Activated CD8-positive, alpha-beta memory T cell treated with anti-CD3 and anti-CD28 coated beads for 48 hours (primary cell): ENCODE measurements at regions not wholly inside any gene's neighbourhood (a gene's known extent, or its start where the extent isn't known, plus 50 kb on each side); places are given as distances from the start of the nearest gene placed in this dataset.

Experiments
- DNase-seq, 3 experiments: peaks; one replicate each; pipeline ENCODE4 v3.0.0-alpha.2; 2020; ENCODE audit warnings: low read depth in 2 of 3, low spot score in 2 of 3

DNA sequence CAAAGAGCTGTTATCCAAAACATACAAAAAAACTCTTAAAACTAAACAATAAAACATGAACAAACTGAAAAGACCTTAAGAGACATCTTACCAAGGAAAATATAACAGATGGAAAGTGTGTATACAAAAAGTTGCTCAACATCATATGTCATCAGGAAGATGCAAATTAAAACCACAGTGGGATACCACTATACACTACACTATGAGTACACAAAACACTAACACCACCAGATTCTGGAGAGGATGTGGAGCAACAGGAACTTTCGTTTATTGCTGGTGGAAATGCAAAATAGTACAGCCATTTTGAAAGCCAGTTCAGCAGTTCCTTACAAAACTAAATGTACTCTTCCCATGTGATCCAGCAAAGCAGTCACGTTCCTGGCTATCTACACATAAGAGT is 221.4 kb downstream of the CMPK2 start:
- no peak for DNase-seq

DNA sequence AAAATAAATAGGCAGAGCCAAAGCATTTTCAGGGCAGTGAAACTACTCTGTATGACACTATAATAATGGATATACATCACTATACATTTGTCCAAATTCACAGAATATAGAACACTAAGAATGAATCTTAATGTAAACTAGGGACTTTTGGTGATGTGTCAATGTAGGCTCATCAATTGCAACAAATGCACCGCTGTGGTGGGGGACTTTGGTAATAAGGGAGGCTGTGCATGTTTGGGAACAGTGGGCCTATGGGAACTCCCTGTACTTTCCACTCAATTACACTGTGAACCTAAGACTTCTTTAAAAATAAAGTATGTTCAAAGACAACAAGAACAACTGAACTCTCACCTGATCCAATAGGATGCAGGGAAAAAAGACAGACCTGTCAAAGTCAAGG is 220.7 kb downstream of the CMPK2 start:
- DNase-seq = no peak

DNA sequence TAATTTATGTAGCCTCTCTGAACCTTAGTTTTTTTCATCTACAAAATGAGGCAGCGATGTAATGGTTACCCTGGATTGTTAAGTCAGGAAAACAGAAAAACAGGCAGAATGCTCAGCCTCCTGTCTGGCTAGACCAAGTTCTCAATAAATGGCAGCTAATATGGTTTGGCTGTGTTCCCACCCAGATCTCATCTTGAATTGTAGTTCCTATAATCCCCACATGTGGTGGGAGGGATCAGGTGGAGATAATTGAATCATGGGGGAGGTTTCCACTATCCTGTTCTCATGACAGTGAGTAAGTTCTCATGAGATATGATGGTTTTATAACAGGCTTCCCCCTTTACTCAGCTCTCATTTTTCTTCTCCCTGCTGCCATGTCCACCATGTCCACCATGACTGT is 220.0 kb downstream of the CMPK2 start:
- DNase-seq = no peak

GRCh38 chr2:6647046-6647445 is 218.7 kb downstream of the CMPK2 start:
- DNase-seq = no peak

GRCh38 chr2:6648596-6649247 is 217.0 kb downstream of the CMPK2 start:
- DNase-seq = no peak

DNA sequence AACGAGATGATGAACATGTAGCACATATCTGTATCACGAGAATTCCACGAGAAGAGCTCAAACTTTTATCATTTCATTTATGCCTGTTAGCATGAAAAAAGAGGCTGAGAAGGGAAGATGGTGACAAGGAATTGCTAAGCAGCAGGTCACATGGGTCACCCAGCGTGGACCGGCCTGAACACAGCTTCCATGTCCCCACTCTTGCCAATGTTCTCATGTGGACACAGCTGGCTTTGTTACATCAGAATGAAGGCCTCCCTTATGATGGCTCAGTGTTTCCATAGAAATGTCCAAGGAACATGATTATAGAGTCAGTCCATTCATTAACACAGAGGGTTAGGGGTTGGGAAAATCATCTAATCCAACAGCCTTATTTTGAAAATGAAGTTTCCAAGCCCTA is 215.4 kb downstream of the CMPK2 start:
- DNase-seq = no peak

GRCh38 chr2:6652251-6652650 is 213.5 kb downstream of the CMPK2 start:
- no peak for DNase-seq

DNA sequence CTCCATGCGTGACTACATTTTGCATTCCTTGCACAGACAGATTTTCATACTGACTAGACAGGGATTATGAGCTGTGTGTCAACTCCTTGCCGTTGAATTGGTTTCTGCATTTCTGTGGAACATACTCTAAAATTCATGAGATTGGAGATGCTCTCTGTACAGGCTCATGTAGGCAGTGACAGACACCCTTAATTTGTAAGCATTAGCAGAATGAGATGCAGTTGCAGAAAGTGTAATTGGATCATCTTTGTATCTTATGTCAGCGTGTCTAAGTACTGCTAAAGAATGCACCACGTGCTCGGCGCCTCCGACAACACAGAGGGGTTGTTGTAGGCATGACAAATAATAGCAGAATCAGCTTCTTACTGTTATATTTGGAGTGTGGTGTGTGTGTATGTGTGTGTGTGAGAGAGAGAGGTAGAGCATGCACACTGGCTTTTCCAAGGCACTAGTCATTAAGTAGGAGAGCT is 212.4 kb downstream of the CMPK2 start:
- no peak for DNase-seq

- DNase-seq = no peak
Measured at GRCh38 chr2:6654279-6654678, 211.4 kb downstream of the CMPK2 start.

DNA sequence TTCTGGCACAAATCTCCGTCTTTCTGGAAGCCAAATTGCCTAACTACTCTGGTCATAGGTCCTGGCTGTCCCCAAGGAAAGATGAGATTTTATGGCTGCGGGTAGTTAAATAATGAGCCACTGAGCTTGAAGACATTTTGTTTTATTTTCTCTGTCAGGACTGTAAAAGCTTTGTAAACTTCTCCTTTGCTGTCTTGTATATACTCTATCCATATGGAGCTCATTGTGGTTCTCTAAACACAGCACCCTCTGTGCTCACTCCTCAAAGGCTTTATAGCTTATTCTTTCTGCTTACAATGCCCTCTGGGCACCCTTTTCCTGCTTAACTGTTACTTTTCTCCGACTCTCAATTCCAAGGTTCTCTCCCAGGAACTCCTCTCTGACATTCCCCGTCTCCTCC is 209.1 kb downstream of the CMPK2 start:
- no peak for DNase-seq

GRCh38 chr2:6657136-6657535 is 208.6 kb downstream of the CMPK2 start:
- no peak for DNase-seq

GRCh38 chr2:6657855-6658254 is 207.9 kb downstream of the CMPK2 start:
- no peak for DNase-seq

DNA sequence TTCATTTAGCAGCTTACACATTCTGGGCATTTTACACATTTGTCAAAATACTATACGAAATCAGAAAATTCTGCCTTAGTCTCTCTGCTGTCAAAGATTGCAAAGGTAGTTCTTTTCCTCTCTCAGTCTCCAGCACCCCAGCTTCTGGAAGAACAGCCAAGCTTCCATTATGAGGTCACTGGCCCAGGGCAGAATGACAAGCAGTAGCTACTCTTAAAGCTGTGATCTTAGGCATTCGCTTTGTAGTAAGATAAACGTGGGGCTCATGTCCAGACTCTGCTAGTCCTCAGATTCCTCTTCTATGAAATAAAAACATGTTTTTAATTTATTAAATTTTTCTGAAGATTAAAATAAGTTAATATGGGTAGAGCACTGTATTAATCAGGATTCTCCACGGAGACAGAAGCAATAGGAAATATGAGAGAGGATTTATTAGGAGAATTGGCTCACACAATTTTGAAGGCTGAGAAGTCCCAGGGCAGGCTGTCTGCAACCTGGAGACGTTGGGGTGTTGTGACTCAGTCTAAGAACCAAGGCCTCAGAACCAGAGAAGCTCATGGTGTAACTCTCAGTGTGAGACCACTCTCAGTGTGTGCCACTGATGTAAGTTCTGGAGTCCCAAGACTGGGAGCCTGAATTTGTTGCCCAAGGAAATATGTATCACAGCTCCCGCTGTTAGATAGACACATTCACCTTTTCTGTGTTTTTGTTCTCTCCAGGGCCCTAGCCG is 201.2 kb downstream of the CMPK2 start:
- no peak for DNase-seq

- no peak for DNase-seq
Measured at GRCh38 chr2:6665093-6666045, 200.3 kb downstream of the CMPK2 start.

DNA sequence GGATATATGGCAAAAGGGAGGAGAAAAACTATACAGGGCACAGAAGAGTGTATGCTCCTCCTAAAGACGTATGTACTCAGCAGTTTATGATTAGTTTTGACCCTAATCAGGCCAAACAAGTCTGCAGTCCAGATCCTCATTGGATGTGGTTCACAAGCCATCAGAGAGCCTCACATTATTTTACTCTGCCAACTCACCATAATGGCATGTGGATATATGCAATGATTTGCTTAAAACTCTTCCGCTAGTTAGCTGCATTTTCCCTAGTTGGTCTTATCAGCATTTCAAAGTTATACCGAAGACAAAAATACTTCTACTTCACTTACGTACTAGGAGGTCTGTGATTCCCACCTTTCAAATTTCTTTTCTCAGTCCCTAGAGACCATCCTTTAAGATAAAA is 198.4 kb downstream of the CMPK2 start:
- DNase-seq = no peak

DNA sequence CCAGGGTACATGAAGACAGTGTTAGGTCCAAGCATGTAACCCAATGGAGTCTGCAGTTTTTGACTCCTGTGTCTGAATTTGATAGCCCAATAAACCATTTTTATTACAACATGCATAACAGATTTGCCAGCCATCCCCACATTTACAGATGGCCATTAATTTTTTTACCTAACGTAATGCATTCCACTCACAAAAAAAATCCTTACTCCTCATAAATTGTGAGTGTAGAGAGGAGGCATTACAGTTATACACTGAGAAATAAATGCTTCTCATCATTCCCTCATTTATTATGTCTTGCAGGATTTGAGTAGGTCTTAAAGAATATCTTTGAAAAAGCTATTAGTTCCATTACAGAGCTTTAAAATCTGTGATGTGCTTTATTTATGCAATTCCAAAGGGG is 193.8 kb downstream of the CMPK2 start:
- no peak for DNase-seq

- no peak for DNase-seq
Measured at GRCh38 chr2:6674381-6674780, 191.3 kb downstream of the CMPK2 start.

- DNase-seq = no peak
Measured at GRCh38 chr2:6675791-6676190, 189.9 kb downstream of the CMPK2 start.

DNA sequence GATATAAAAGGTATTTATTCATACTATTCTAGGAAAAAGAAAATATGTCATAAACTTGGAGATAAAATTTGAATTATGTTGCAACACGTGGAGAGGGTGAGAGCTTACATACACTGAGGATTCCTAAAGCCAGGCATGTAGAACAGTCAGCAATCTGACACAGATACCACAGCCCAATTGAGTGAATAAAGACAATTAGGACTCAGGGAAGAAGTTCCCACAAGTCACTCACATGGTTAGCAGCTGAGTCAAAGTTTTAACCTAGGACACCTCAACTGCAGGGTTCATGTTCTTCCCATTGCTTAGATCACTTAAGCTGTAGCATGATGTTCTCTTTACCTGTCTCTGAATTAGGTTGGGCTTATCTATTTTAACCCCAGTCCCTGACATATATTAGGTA is 189.5 kb downstream of the CMPK2 start:
- no peak for DNase-seq

DNA sequence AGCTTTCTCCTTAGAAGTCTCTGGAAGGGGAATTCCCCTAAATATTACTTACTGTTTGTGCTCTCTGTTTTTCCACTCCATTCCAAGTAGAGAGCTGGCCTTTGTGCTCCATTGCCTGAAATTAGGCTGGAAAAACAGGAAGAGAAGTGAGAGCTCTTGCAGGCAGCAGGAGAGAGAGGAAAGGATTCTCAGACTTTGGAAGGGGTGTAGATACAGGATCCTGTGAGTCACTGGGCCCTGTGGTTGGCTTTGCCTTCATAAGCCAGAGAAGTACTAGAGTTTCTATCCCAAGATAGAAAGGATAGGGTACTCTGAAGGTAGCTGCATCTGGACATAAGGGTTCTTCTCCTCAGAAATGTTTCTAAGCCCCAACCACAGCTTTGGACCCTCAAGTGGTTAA is 188.9 kb downstream of the CMPK2 start:
- no peak for DNase-seq

- DNase-seq = no peak
Measured at GRCh38 chr2:6679471-6679870, 186.2 kb downstream of the CMPK2 start.

- no peak for DNase-seq
Measured at GRCh38 chr2:6683516-6683915, 182.2 kb downstream of the CMPK2 start.
